ENCODE measurements at regions not wholly inside any gene's neighbourhood (a gene's known extent, or its start where the extent isn't known, plus 50 kb on each side); places are given as distances from the start of the nearest gene placed in this dataset.

DNA sequence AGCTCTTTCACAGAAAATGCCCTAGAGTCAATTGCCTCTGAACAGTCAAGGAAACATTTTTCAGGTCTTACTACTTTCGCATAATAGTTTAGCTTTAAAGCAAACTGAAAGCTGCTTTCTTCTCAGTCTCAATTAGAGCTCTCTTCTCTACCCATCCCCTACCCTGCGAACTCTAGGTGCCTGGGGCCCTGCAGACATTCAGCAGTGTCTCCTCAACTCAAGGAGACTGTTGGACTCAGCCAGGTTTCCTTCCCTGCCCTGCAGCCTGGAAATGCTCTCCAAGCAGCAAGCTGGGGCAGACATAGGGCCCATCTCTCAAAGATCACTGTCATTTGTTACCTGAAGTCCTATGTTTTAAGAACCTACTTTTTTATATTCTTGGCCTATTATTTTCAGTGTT is 312.5 kb upstream of the PRICKLE1 start:
- TF ChIP-seq, protein P1, sequence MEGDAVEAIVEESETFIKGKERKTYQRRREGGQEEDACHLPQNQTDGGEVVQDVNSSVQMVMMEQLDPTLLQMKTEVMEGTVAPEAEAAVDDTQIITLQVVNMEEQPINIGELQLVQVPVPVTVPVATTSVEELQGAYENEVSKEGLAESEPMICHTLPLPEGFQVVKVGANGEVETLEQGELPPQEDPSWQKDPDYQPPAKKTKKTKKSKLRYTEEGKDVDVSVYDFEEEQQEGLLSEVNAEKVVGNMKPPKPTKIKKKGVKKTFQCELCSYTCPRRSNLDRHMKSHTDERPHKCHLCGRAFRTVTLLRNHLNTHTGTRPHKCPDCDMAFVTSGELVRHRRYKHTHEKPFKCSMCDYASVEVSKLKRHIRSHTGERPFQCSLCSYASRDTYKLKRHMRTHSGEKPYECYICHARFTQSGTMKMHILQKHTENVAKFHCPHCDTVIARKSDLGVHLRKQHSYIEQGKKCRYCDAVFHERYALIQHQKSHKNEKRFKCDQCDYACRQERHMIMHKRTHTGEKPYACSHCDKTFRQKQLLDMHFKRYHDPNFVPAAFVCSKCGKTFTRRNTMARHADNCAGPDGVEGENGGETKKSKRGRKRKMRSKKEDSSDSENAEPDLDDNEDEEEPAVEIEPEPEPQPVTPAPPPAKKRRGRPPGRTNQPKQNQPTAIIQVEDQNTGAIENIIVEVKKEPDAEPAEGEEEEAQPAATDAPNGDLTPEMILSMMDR (IDR thresholded peaks at IDR 0.05; ENCODE audit: insufficient read depth, low read length): no peak
- TF ChIP-seq, protein P2, sequence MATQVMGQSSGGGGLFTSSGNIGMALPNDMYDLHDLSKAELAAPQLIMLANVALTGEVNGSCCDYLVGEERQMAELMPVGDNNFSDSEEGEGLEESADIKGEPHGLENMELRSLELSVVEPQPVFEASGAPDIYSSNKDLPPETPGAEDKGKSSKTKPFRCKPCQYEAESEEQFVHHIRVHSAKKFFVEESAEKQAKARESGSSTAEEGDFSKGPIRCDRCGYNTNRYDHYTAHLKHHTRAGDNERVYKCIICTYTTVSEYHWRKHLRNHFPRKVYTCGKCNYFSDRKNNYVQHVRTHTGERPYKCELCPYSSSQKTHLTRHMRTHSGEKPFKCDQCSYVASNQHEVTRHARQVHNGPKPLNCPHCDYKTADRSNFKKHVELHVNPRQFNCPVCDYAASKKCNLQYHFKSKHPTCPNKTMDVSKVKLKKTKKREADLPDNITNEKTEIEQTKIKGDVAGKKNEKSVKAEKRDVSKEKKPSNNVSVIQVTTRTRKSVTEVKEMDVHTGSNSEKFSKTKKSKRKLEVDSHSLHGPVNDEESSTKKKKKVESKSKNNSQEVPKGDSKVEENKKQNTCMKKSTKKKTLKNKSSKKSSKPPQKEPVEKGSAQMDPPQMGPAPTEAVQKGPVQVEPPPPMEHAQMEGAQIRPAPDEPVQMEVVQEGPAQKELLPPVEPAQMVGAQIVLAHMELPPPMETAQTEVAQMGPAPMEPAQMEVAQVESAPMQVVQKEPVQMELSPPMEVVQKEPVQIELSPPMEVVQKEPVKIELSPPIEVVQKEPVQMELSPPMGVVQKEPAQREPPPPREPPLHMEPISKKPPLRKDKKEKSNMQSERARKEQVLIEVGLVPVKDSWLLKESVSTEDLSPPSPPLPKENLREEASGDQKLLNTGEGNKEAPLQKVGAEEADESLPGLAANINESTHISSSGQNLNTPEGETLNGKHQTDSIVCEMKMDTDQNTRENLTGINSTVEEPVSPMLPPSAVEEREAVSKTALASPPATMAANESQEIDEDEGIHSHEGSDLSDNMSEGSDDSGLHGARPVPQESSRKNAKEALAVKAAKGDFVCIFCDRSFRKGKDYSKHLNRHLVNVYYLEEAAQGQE (IDR thresholded peaks at IDR 0.05; ENCODE audit: insufficient replicate concordance, low read depth): no peak
- no peak for TF ChIP-seq POLR2AphosphoS5 (IDR thresholded peaks at IDR 0.05; ENCODE audit: low read depth)
- no peak for TF ChIP-seq SPI1 (IDR thresholded peaks at IDR 0.05; ENCODE audit: borderline replicate concordance, low read depth)
- TF ChIP-seq GABPA (IDR thresholded peaks at IDR 0.05; ENCODE audit: low read depth): no peak

Measured in HL-60 (cell line).